ENCODE measurements at regions not wholly inside any gene's neighbourhood (a gene's known extent, or its start where the extent isn't known, plus 50 kb on each side); places are given as distances from the start of the nearest gene placed in this dataset.
"Not testable (repeated sequence)": the region's sequence is repeated elsewhere in the genome, so short reads cannot be mapped to it uniquely, and the experiment has no call there.

GRCh38 chr3:89533275-89533674 is 425.9 kb downstream of the EPHA3 start:
- TF ChIP-seq TAF1 (IDR thresholded peaks at IDR 0.05; ENCODE audit: borderline replicate concordance, low read depth, low read length) = no peak
- FAIRE-seq = no peak
- DNase-seq (ENCODE audit: insufficient read length) = no peak

GRCh38 chr3:89554587-89554986 is 447.2 kb downstream of the EPHA3 start:
- DNase-seq (ENCODE audit: insufficient read length); FAIRE-seq: not testable (repeated sequence)

- DNase-seq (ENCODE audit: insufficient read length) (no peak), FAIRE-seq (no peak)
- TF ChIP-seq POLR2AphosphoS5 (IDR thresholded peaks at IDR 0.05; ENCODE audit: low read depth, low read length) (no peak), TAF1 (IDR thresholded peaks at IDR 0.05; ENCODE audit: borderline replicate concordance, low read depth, low read length) (no peak), POLR2A (IDR thresholded peaks at IDR 0.05; ENCODE audit: low read depth, low read length) (no peak)
Measured at GRCh38 chr3:89558711-89559110, 451.3 kb downstream of the EPHA3 start.

GRCh38 chr3:89560568-89560967 is 453.1 kb downstream of the EPHA3 start:
- no peak for FAIRE-seq
- no peak for DNase-seq (ENCODE audit: insufficient read length)
- TF ChIP-seq TAF1 (IDR thresholded peaks at IDR 0.05; ENCODE audit: borderline replicate concordance, low read depth, low read length) = no peak
- TF ChIP-seq POLR2A (IDR thresholded peaks at IDR 0.05; ENCODE audit: low read depth, low read length) = no peak
- no peak for TF ChIP-seq POLR2AphosphoS5 (IDR thresholded peaks at IDR 0.05; ENCODE audit: low read depth, low read length)

- DNase-seq (ENCODE audit: insufficient read length) (no peak), FAIRE-seq (no peak)
- TF ChIP-seq POLR2A (IDR thresholded peaks at IDR 0.05; ENCODE audit: low read depth, low read length) (no peak), POLR2AphosphoS5 (IDR thresholded peaks at IDR 0.05; ENCODE audit: low read depth, low read length) (no peak), TAF1 (IDR thresholded peaks at IDR 0.05; ENCODE audit: borderline replicate concordance, low read depth, low read length) (no peak)
Measured at GRCh38 chr3:89562373-89562772, 455.0 kb downstream of the EPHA3 start.

GRCh38 chr3:89565098-89565497 is 457.7 kb downstream of the EPHA3 start:
- DNase-seq (ENCODE audit: insufficient read length) = no peak
- TF ChIP-seq POLR2AphosphoS5 (IDR thresholded peaks at IDR 0.05; ENCODE audit: low read depth, low read length) = no peak
- no peak for TF ChIP-seq TAF1 (IDR thresholded peaks at IDR 0.05; ENCODE audit: borderline replicate concordance, low read depth, low read length)
- no peak for TF ChIP-seq POLR2A (IDR thresholded peaks at IDR 0.05; ENCODE audit: low read depth, low read length)
- no peak for FAIRE-seq

- DNase-seq (ENCODE audit: insufficient read length) (no peak), FAIRE-seq (no peak)
Measured at GRCh38 chr3:89570465-89570864, 463.0 kb downstream of the EPHA3 start.

GRCh38 chr3:89571298-89571697 is 463.9 kb downstream of the EPHA3 start:
- DNase-seq (ENCODE audit: insufficient read length) = no peak

More at GRCh38 chr3:89570465-89570864, 463.0 kb downstream of the EPHA3 start:
- TF ChIP-seq POLR2A (IDR thresholded peaks at IDR 0.05; ENCODE audit: low read depth, low read length) (no peak), TAF1 (IDR thresholded peaks at IDR 0.05; ENCODE audit: borderline replicate concordance, low read depth, low read length) (no peak), POLR2AphosphoS5 (IDR thresholded peaks at IDR 0.05; ENCODE audit: low read depth, low read length) (no peak)

GRCh38 chr3:89571707-89572106 is 464.3 kb downstream of the EPHA3 start:
- DNase-seq (ENCODE audit: insufficient read length) = no peak
- no peak for FAIRE-seq
- TF ChIP-seq TAF1 (IDR thresholded peaks at IDR 0.05; ENCODE audit: borderline replicate concordance, low read depth, low read length) (no peak), POLR2AphosphoS5 (IDR thresholded peaks at IDR 0.05; ENCODE audit: low read depth, low read length) (no peak), POLR2A (IDR thresholded peaks at IDR 0.05; ENCODE audit: low read depth, low read length) (no peak)

More at GRCh38 chr3:89571298-89571697, 463.9 kb downstream of the EPHA3 start:
- FAIRE-seq = no peak
- no peak for TF ChIP-seq TAF1 (IDR thresholded peaks at IDR 0.05; ENCODE audit: borderline replicate concordance, low read depth, low read length)
- no peak for TF ChIP-seq POLR2AphosphoS5 (IDR thresholded peaks at IDR 0.05; ENCODE audit: low read depth, low read length)
- TF ChIP-seq POLR2A (IDR thresholded peaks at IDR 0.05; ENCODE audit: low read depth, low read length) = no peak

GRCh38 chr3:89572261-89572660 is 464.8 kb downstream of the EPHA3 start:
- FAIRE-seq = no peak

GRCh38 chr3:89576417-89576816 is 469.0 kb downstream of the EPHA3 start:
- DNase-seq (ENCODE audit: insufficient read length) = no peak
- TF ChIP-seq POLR2AphosphoS5 (IDR thresholded peaks at IDR 0.05; ENCODE audit: low read depth, low read length) (no peak), POLR2A (IDR thresholded peaks at IDR 0.05; ENCODE audit: low read depth, low read length) (no peak), TAF1 (IDR thresholded peaks at IDR 0.05; ENCODE audit: borderline replicate concordance, low read depth, low read length) (no peak)
- no peak for FAIRE-seq

More at GRCh38 chr3:89572261-89572660, 464.8 kb downstream of the EPHA3 start:
- DNase-seq (ENCODE audit: insufficient read length) = no peak
- no peak for TF ChIP-seq POLR2AphosphoS5 (IDR thresholded peaks at IDR 0.05; ENCODE audit: low read depth, low read length)
- TF ChIP-seq POLR2A (IDR thresholded peaks at IDR 0.05; ENCODE audit: low read depth, low read length) = no peak
- TF ChIP-seq TAF1 (IDR thresholded peaks at IDR 0.05; ENCODE audit: borderline replicate concordance, low read depth, low read length) = no peak

GRCh38 chr3:89577637-89578530 is 470.5 kb downstream of the EPHA3 start:
- DNase-seq (ENCODE audit: insufficient read length) (no peak), FAIRE-seq (no peak)

More at GRCh38 chr3:89577637-89578530, 470.5 kb downstream of the EPHA3 start:
- no peak for TF ChIP-seq POLR2A (IDR thresholded peaks at IDR 0.05; ENCODE audit: low read depth, low read length)
- no peak for TF ChIP-seq TAF1 (IDR thresholded peaks at IDR 0.05; ENCODE audit: borderline replicate concordance, low read depth, low read length)
- no peak for TF ChIP-seq POLR2AphosphoS5 (IDR thresholded peaks at IDR 0.05; ENCODE audit: low read depth, low read length)

All from GM12892 (cell line).